Neural progenitor cell (in vitro differentiated cells): ENCODE measurements at regions not wholly inside any gene's neighbourhood (a gene's known extent, or its start where the extent isn't known, plus 50 kb on each side); places are given as distances from the start of the nearest gene placed in this dataset.
A peak's percentile ranks its signal among the peaks of the same experiment; 100 is the strongest.

Experiments
- DNase-seq: peaks from one replicate; pipeline ENCODE4 v3.0.0-alpha.2; 2016; ENCODE audit warnings: low spot score
- H2AFZ ChIP-seq: fragments of 200-600 bp; sonication (generic); replicated peaks from 2 replicates; pipeline ENCODE4 v1.6.1; 2016; ENCODE audit warnings: antibody characterized with exemption
- H3F3A ChIP-seq: fragments of 200-600 bp; sonication (generic); 2 replicates; pipeline ENCODE4 v1.6.1; 2016; ENCODE audit warnings: antibody characterized with exemption, low read depth
- H3K27ac ChIP-seq: fragments of 200-600 bp; sonication (generic); 2 replicates; pipeline ENCODE4 v1.5.1; 2016; ENCODE audit warnings: mild to moderate bottlenecking
- H3K27me3 ChIP-seq: fragments of 200-600 bp; sonication (generic); 2 replicates; pipeline ENCODE4 v1.6.1; 2016; ENCODE audit warnings: mild to moderate bottlenecking, moderate library complexity
- H3K36me3 ChIP-seq: fragments of 200-600 bp; sonication (generic); 2 replicates; pipeline ENCODE4 v1.5.1; 2016
- H3K4me1 ChIP-seq: fragments of 200-600 bp; sonication (generic); 2 replicates; pipeline ENCODE4 v1.6.1; 2016; ENCODE audit warnings: mixed run types
- H3K4me2 ChIP-seq: fragments of 200-600 bp; sonication (generic); 2 replicates; pipeline ENCODE4 v1.6.1; 2016
- H3K4me3 ChIP-seq: fragments of 200-600 bp; sonication (generic); 2 replicates; pipeline ENCODE4 v1.5.1; 2016
- H3K79me2 ChIP-seq: fragments of 200-600 bp; sonication (generic); 2 replicates; pipeline ENCODE4 v1.6.1; 2016; ENCODE audit warnings: low read depth
- H3K9ac ChIP-seq: fragments of 200-600 bp; sonication (generic); 2 replicates; pipeline ENCODE4 v1.6.1; 2016
- H3K9me3 ChIP-seq: fragments of 200-600 bp; sonication (generic); 2 replicates; pipeline ENCODE4 v1.5.1; 2016; ENCODE audit warnings: low read depth
- H4K20me1 ChIP-seq: fragments of 200-600 bp; sonication (generic); 2 replicates; pipeline ENCODE4 v1.6.1; 2016; ENCODE audit warnings: low read depth
- H3K27ac Mint-ChIP-seq: 3 replicates; pipeline ENCODE4 v1.8.0; 2021; ENCODE audit warnings: mixed read lengths
- H3K27me3 Mint-ChIP-seq: 2 replicates; pipeline ENCODE4 v1.8.0; 2022; ENCODE audit warnings: low read depth, mild to moderate bottlenecking, inconsistent platforms, moderate library complexity, mixed read lengths; ENCODE audit not compliant: insufficient read depth
- H3K36me3 Mint-ChIP-seq: 3 replicates; pipeline ENCODE4 v1.8.0; 2021; ENCODE audit warnings: mixed read lengths
- H3K4me1 Mint-ChIP-seq: 3 replicates; pipeline ENCODE4 v1.8.0; 2021; ENCODE audit warnings: mixed read lengths
- H3K4me3 Mint-ChIP-seq: 3 replicates; pipeline ENCODE4 v1.8.0; 2021; ENCODE audit warnings: mild to moderate bottlenecking, moderate library complexity, mixed read lengths
- H3K9me3 Mint-ChIP-seq: 3 replicates; pipeline ENCODE4 v1.8.0; 2020; ENCODE audit warnings: mixed read lengths
- CTCF ChIP-seq: fragments of 200-600 bp; sonication (generic); IDR thresholded peaks from 2 replicates; pipeline ENCODE4 v1.5.1; 2017; ENCODE audit warnings: antibody characterized with exemption, mild to moderate bottlenecking
- EZH2 ChIP-seq: fragments of 200-600 bp; sonication (generic); IDR thresholded peaks from 2 replicates; pipeline ENCODE4 v1.6.1; 2017; ENCODE audit warnings: antibody characterized with exemption, mild to moderate bottlenecking, moderate library complexity
- EZH2phosphoT487 ChIP-seq: fragments of 200-600 bp; sonication (generic); IDR thresholded peaks from 2 replicates; pipeline ENCODE4 v1.6.1; 2017; ENCODE audit warnings: antibody characterized with exemption

DNA sequence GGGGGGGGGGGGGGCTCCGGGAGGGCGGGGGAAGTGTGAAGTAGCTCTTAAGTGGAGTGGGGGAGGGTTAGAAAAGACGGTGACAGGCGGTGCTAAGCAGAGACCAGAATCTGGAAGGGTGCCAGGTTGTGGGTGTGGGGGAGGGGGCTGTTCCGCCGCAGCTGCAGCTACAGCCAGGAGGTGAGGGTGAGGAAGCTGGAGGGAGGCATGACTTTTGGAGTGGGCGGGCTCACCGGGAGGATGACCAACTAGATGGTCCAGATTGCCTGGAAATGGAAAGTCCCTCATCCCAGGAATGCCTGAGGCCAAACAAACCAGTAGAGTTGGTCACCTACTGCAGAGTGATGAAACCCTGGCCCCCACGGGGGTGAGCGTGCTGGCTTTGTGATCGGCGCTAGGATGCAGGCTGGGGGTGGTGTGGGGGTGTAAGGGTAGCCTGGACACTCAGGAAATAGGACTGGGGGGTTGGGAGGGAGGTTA, 158.1 kb upstream of the SHB start:
- Mint-ChIP-seq H3K9me3 (peaks cover 7% of the 10 kb centered on the region), H3K36me3 (no peaks in the 10 kb centered on the region), H3K4me3 (peak overlapping the region; percentile 65), H3K27me3 (peaks cover 5% of the 10 kb centered on the region), H3K27ac (peak overlapping the region; percentile 86), H3K4me1 (peaks cover 45% of the 10 kb centered on the region)
- TF ChIP-seq EZH2phosphoT487, result no peak
- no peak for TF ChIP-seq CTCF
- no peak for TF ChIP-seq EZH2
- no peaks in the 10 kb centered on the region for H3K36me3 ChIP-seq
- peak overlapping the region; percentile 14 for H3K4me3 ChIP-seq
- peak; percentile 58 for DNase-seq
- H3K4me1 ChIP-seq, result peaks cover 35% of the 10 kb centered on the region
- no peaks in the 10 kb centered on the region for H4K20me1 ChIP-seq
- H2AFZ ChIP-seq, result peak overlapping the region; percentile 30
- no peak overlapping the region for H3K9ac ChIP-seq
- peaks cover 34% of the 10 kb centered on the region for H3F3A ChIP-seq
- no peaks in the 10 kb centered on the region for H3K9me3 ChIP-seq
- H3K4me2 ChIP-seq, result peak overlapping the region; percentile 66
- peaks cover 20% of the 10 kb centered on the region for H3K27me3 ChIP-seq
- H3K79me2 ChIP-seq, result no peaks in the 10 kb centered on the region
- no peak overlapping the region for H3K27ac ChIP-seq

GRCh38 chr9:38226491-38226951, 157.5 kb upstream of the SHB start:
- Histone ChIP-seq H3F3A (peaks cover 34% of the 10 kb centered on the region), H3K4me3 (no peak overlapping the region), H3K9me3 (no peaks in the 10 kb centered on the region), H3K79me2 (no peaks in the 10 kb centered on the region), H3K27me3 (peaks cover 20% of the 10 kb centered on the region), H2AFZ (peak overlapping the region; percentile 72), H3K4me1 (peaks cover 35% of the 10 kb centered on the region), H3K27ac (no peak overlapping the region), H3K36me3 (no peaks in the 10 kb centered on the region), H4K20me1 (no peaks in the 10 kb centered on the region), H3K9ac (no peak overlapping the region), H3K4me2 (peak overlapping the region; percentile 66)
- no peak for DNase-seq
- H3K36me3 Mint-ChIP-seq, result no peaks in the 10 kb centered on the region
- H3K4me1 Mint-ChIP-seq, result peaks cover 45% of the 10 kb centered on the region
- H3K27ac Mint-ChIP-seq, result peak overlapping the region; percentile 91
- peak overlapping the region; percentile 44 for H3K4me3 Mint-ChIP-seq
- H3K27me3 Mint-ChIP-seq, result peaks cover 3% of the 10 kb centered on the region
- no peak for TF ChIP-seq CTCF
- no peak for TF ChIP-seq EZH2
- no peak for TF ChIP-seq EZH2phosphoT487
- peaks cover 10% of the 10 kb centered on the region for H3K9me3 Mint-ChIP-seq

- Histone ChIP-seq H3K4me2 (no peak overlapping the region), H4K20me1 (no peaks in the 10 kb centered on the region), H2AFZ (no peak overlapping the region), H3K9me3 (no peaks in the 10 kb centered on the region), H3K27me3 (peaks cover 36% of the 10 kb centered on the region), H3K27ac (no peak overlapping the region), H3K79me2 (no peaks in the 10 kb centered on the region), H3F3A (peaks cover 33% of the 10 kb centered on the region), H3K9ac (no peak overlapping the region), H3K4me1 (peaks cover 30% of the 10 kb centered on the region), H3K4me3 (no peak overlapping the region), H3K36me3 (no peaks in the 10 kb centered on the region)
- H3K4me1 Mint-ChIP-seq, result peaks cover 41% of the 10 kb centered on the region
- H3K9me3 Mint-ChIP-seq, result peaks cover 14% of the 10 kb centered on the region
- TF ChIP-seq EZH2, result no peak
- no peak for TF ChIP-seq CTCF
- no peak for TF ChIP-seq EZH2phosphoT487
- H3K27me3 Mint-ChIP-seq, result peaks cover 3% of the 10 kb centered on the region
- no peak for DNase-seq
- no peaks in the 10 kb centered on the region for H3K36me3 Mint-ChIP-seq
- no peak overlapping the region for H3K4me3 Mint-ChIP-seq
- H3K27ac Mint-ChIP-seq, result peak overlapping the region; percentile 6
These were observed 155.9 kb upstream of the SHB start for GRCh38 chr9:38224941-38225340.
